CD14-positive monocyte (primary cell): ENCODE measurements at regions not wholly inside any gene's neighbourhood (a gene's known extent, or its start where the extent isn't known, plus 50 kb on each side); places are given as distances from the start of the nearest gene placed in this dataset.

ENCODE experiments used
- DNase-seq, 3 donors: peaks; one replicate each; pipeline ENCODE4 v3.0.0-alpha.2; 2011 to 2022
- H2AFZ ChIP-seq: 2 replicates; pipeline ENCODE4 v1.6.0; 2012; ENCODE audit warnings: mild to moderate bottlenecking, low read depth, low read length, inconsistent platforms; ENCODE audit not compliant: insufficient read depth, poor library complexity, severe bottlenecking
- H3K27ac ChIP-seq, 2 donors: 1 replicate in 1 of 2; 2 replicates in 1 of 2; pipeline ENCODE4 v1.5.1; 2012 to 2013; ENCODE audit warnings: low read length in 2 of 2, control low read depth in 1 of 2, inconsistent platforms in 1 of 2, low read depth in 1 of 2, mild to moderate bottlenecking in 1 of 2
- H3K27me3 ChIP-seq, 2 donors: one replicate each; pipeline versions ENCODE4 v1.6.0 to v1.6.1; 2011 to 2013; ENCODE audit warnings: low read length in 2 of 2; ENCODE audit not compliant: control insufficient read depth in 2 of 2, insufficient read depth in 2 of 2
- H3K36me3 ChIP-seq, 2 donors: replicated peaks in 1 of 2; 1 replicate in 1 of 2; 2 replicates in 1 of 2; pipeline versions ENCODE4 v1.5.1 to v1.6.1; 2012 to 2013; ENCODE audit warnings: low read length in 2 of 2, control low read depth in 1 of 2, inconsistent platforms in 1 of 2, mild to moderate bottlenecking in 1 of 2; ENCODE audit not compliant: insufficient read depth in 2 of 2, control insufficient read depth in 1 of 2
- H3K4me1 ChIP-seq, 2 donors: 1 replicate in 1 of 2; 2 replicates in 1 of 2; pipeline versions ENCODE4 v1.5.1 to v1.6.1; 2012 to 2013; ENCODE audit warnings: low read length in 2 of 2, control low read depth in 1 of 2, inconsistent platforms in 1 of 2, mild to moderate bottlenecking in 1 of 2, moderate library complexity in 1 of 2; ENCODE audit not compliant: insufficient read depth in 2 of 2, control insufficient read depth in 1 of 2
- H3K4me2 ChIP-seq: replicated peaks from 2 replicates; pipeline ENCODE3; 2012; ENCODE audit warnings: low read length, moderate library complexity, mild to moderate bottlenecking; ENCODE audit not compliant: poor library complexity, severe bottlenecking; ENCODE audit errors: extremely low read depth
- H3K4me3 ChIP-seq, 3 experiments: fragments of 200-600 bp in 1 of 3; sonication (generic) in 1 of 3; replicated peaks in 1 of 3; 1 replicate in 2 of 3; 2 replicates in 1 of 3; pipeline ENCODE4 v1.5.1; 2011 to 2013; ENCODE audit warnings: low read length in 3 of 3, mild to moderate bottlenecking in 3 of 3, control low read depth in 2 of 3, low read depth in 2 of 3, inconsistent platforms in 1 of 3, moderate library complexity in 1 of 3
- H3K79me2 ChIP-seq: 2 replicates; pipeline ENCODE4 v1.6.0; 2012; ENCODE audit warnings: mild to moderate bottlenecking, control low read depth, inconsistent platforms, low read length, moderate library complexity; ENCODE audit not compliant: insufficient read depth
- H3K9ac ChIP-seq: 2 replicates; pipeline ENCODE4 v1.6.0; 2017; ENCODE audit warnings: low read length, mild to moderate bottlenecking; ENCODE audit not compliant: insufficient read depth, poor library complexity, severe bottlenecking
- H3K9me3 ChIP-seq, 2 donors: replicated peaks in 1 of 2; 1 replicate in 1 of 2; 2 replicates in 1 of 2; pipeline versions ENCODE4 v1.5.1 to v1.6.1; 2012 to 2013; ENCODE audit warnings: low read length in 2 of 2, control low read depth in 1 of 2; ENCODE audit not compliant: control insufficient read depth in 1 of 2, insufficient read depth in 1 of 2
- H4K20me1 ChIP-seq: 2 replicates; pipeline ENCODE4 v1.6.0; 2012; ENCODE audit warnings: mild to moderate bottlenecking, low read length, control low read depth, moderate library complexity; ENCODE audit not compliant: insufficient read depth
- H3K27ac Mint-ChIP-seq, 7 donors: one replicate each; pipeline ENCODE4 v1.8.0; 2020; ENCODE audit warnings: mild to moderate bottlenecking in 7 of 7, mixed read lengths in 7 of 7, moderate library complexity in 6 of 7, inconsistent platforms in 2 of 7
- H3K27me3 Mint-ChIP-seq, 3 donors: one replicate each; pipeline ENCODE4 v1.8.0; 2021 to 2022; ENCODE audit warnings: low read depth in 3 of 3, mild to moderate bottlenecking in 3 of 3, mixed read lengths in 3 of 3, moderate library complexity in 3 of 3, inconsistent platforms in 1 of 3
- H3K36me3 Mint-ChIP-seq, 2 donors: one replicate each; pipeline ENCODE4 v1.8.0; 2020; ENCODE audit warnings: mixed read lengths in 2 of 2, inconsistent platforms in 1 of 2, mild to moderate bottlenecking in 1 of 2
- H3K4me1 Mint-ChIP-seq: one replicate; pipeline ENCODE4 v1.8.0; 2020; ENCODE audit warnings: mild to moderate bottlenecking, mixed read lengths
- H3K4me3 Mint-ChIP-seq, 2 donors: one replicate each; pipeline ENCODE4 v1.8.0; 2020; ENCODE audit warnings: mild to moderate bottlenecking in 2 of 2, mixed read lengths in 2 of 2, moderate library complexity in 1 of 2
- H3K9me3 Mint-ChIP-seq, 7 donors: one replicate each; pipeline ENCODE4 v1.8.0; 2020 to 2022; ENCODE audit warnings: mixed read lengths in 7 of 7, mild to moderate bottlenecking in 6 of 7, moderate library complexity in 6 of 7, inconsistent platforms in 2 of 7
- CTCF ChIP-seq: fragments of 200-600 bp; IDR thresholded peaks from one replicate; pipeline ENCODE4 v1.8.0; 2022; ENCODE audit warnings: antibody characterized with exemption, mild to moderate bottlenecking
- intact Hi-C, 2 donors: fragments of 100-400 bp; cut with micrococcal nuclease; formaldehyde crosslinking; loops; one replicate each; pipeline versions ENCODE4 v1.15.0 to v1.15.1; 2023

GRCh38 chr20:7523288-7523687, 417.0 kb downstream of the HAO1 start:
- Mint-ChIP-seq H3K4me1 (no peaks in the 10 kb centered on the region), H3K9me3 (peaks cover 0 to 5% (median 0%) of the 10 kb centered on the region in 7 donors), H3K27ac (no peak overlapping the region), H3K27me3 (no peaks in the 10 kb centered on the region), H3K4me3 (no peak overlapping the region), H3K36me3 (no peaks in the 10 kb centered on the region)
- no peak for TF ChIP-seq CTCF
- Histone ChIP-seq H3K4me3 (no peak overlapping the region), H3K36me3 (no peaks in the 10 kb centered on the region), H3K4me2 (no peak overlapping the region), H3K9me3 (no peaks in the 10 kb centered on the region), H3K4me1 (no peaks in the 10 kb centered on the region), H3K27ac (no peak overlapping the region), H3K9ac (no peak overlapping the region), H2AFZ (no peak overlapping the region), H3K79me2 (no peaks in the 10 kb centered on the region), H3K27me3 (no peaks in the 10 kb centered on the region), H4K20me1 (no peaks in the 10 kb centered on the region)
- DNase-seq: no peak
- intact Hi-C loops: no loop called here

- H2AFZ ChIP-seq: no peak overlapping the region
- no peak overlapping the region for H3K9ac ChIP-seq
- H3K4me3 Mint-ChIP-seq: no peak overlapping the region
- intact Hi-C loops: no loop called here
- H3K9me3 ChIP-seq: peaks cover 0 to 3% of the 10 kb centered on the region in 2 donors
- no peaks in the 10 kb centered on the region for H3K36me3 ChIP-seq
- peaks cover 0 to 4% (median 1%) of the 10 kb centered on the region in 7 donors for H3K9me3 Mint-ChIP-seq
- no peak overlapping the region for H3K4me2 ChIP-seq
- H3K4me3 ChIP-seq: no peak overlapping the region
- no peak for TF ChIP-seq CTCF
- no peak overlapping the region for H3K27ac Mint-ChIP-seq
- no peaks in the 10 kb centered on the region for H3K4me1 ChIP-seq
- no peaks in the 10 kb centered on the region for H3K36me3 Mint-ChIP-seq
- H3K27me3 ChIP-seq: no peaks in the 10 kb centered on the region
- no peak for DNase-seq
- H3K27ac ChIP-seq: no peak overlapping the region
- H3K27me3 Mint-ChIP-seq: no peaks in the 10 kb centered on the region
- H3K79me2 ChIP-seq: no peaks in the 10 kb centered on the region
- H4K20me1 ChIP-seq: no peaks in the 10 kb centered on the region
- H3K4me1 Mint-ChIP-seq: no peaks in the 10 kb centered on the region
Observed at GRCh38 chr20:7540018-7540417, 400.2 kb downstream of the HAO1 start.
